Spleen (tissue), 11 donors: ENCODE measurements at regions not wholly inside any gene's neighbourhood (a gene's known extent, or its start where the extent isn't known, plus 50 kb on each side); places are given as distances from the start of the nearest gene placed in this dataset.

Experiments used
- DNase-seq: peaks from one replicate; pipeline ENCODE4 v3.0.0-alpha.2; 2020
- H3K27ac ChIP-seq, 8 donors: fragments of 200-600 bp; sonication (generic) in 7 of 8; 1 replicate in 4 of 8; 2 replicates in 4 of 8; pipeline versions ENCODE4 v1.5.0 to v1.8.0; 2016 to 2021; ENCODE audit warnings: inconsistent platforms in 4 of 8, mild to moderate bottlenecking in 4 of 8, moderate library complexity in 1 of 8
- H3K27me3 ChIP-seq, 7 donors: fragments of 200-600 bp; sonication (generic) in 6 of 7; replicated peaks in 1 of 7; 1 replicate in 4 of 7; 2 replicates in 3 of 7; pipeline versions ENCODE4 v1.5.0 to v1.8.0; 2016 to 2021; ENCODE audit warnings: inconsistent platforms in 3 of 7, mild to moderate bottlenecking in 1 of 7
- H3K36me3 ChIP-seq, 6 donors: fragments of 200-600 bp; sonication (generic) in 5 of 6; 1 replicate in 4 of 6; 2 replicates in 2 of 6; pipeline versions ENCODE4 v1.5.0 to v1.8.0; 2016 to 2021; ENCODE audit warnings: inconsistent platforms in 2 of 6
- H3K4me1 ChIP-seq, 6 donors: fragments of 200-600 bp; sonication (generic) in 5 of 6; 1 replicate in 3 of 6; 2 replicates in 3 of 6; pipeline versions ENCODE4 v1.5.0 to v1.8.0; 2016 to 2021; ENCODE audit warnings: inconsistent platforms in 3 of 6
- H3K4me3 ChIP-seq, 8 donors: fragments of 200-600 bp; sonication (generic) in 7 of 8; 1 replicate in 4 of 8; 2 replicates in 4 of 8; pipeline versions ENCODE4 v1.5.0 to v1.8.0; 2016 to 2021; ENCODE audit warnings: inconsistent platforms in 4 of 8, mild to moderate bottlenecking in 4 of 8, moderate library complexity in 2 of 8
- H3K9me3 ChIP-seq, 8 donors: fragments of 200-600 bp; sonication (generic) in 7 of 8; 1 replicate in 4 of 8; 2 replicates in 4 of 8; pipeline versions ENCODE4 v1.5.0 to v1.8.0; 2016 to 2021; ENCODE audit warnings: inconsistent platforms in 4 of 8
- POLR2A ChIP-seq, 3 donors: fragments of 450-650 bp; IDR thresholded peaks; one replicate each; pipeline ENCODE4 v1.5.1; 2017; ENCODE audit warnings: antibody characterized with exemption in 3 of 3, mild to moderate bottlenecking in 1 of 3
- POLR2AphosphoS5 ChIP-seq, 3 donors: sonication (generic); formaldehyde crosslinking; IDR thresholded peaks; one replicate each; pipeline ENCODE4 v1.5.1; 2017; ENCODE audit warnings: antibody characterized with exemption in 3 of 3
- whole genome bisulfite sequencing, 5 donors: extraction: QIAGEN DNeasy Blood & Tissue Kit in 3 of 5; methylation state at CpG; one replicate each; pipeline versions ENCODE4 v1.1.5 to v1.1.7; 2013 to 2018; 5-methylcytosine and 5-hydroxymethylcytosine counted together
- intact Hi-C: fragments of 100-400 bp; cut with DNase I; formaldehyde crosslinking; loops from one replicate; pipeline ENCODE4 v1.15.0; 2023; ENCODE audit warnings: low total_unique reads
- TF ChIP-seq, protein P1 (sequence below), 11 experiments: fragments of 200-600 bp in 7 of 11; fragments of 450-650 bp in 4 of 11; sonication (generic) in 4 of 11; IDR thresholded peaks in 8 of 11; conservative IDR thresholded peaks in 3 of 11; 1 replicate in 7 of 11; 2 replicates in 4 of 11; pipeline versions ENCODE4 v1.4.0 to v1.8.0; 2016 to 2021; ENCODE audit warnings: antibody characterized with exemption in 11 of 11, inconsistent platforms in 4 of 11, mild to moderate bottlenecking in 1 of 11
- donor health status: healthy with polysubstance abuse.
- donor health status: DM: no; HTN: no; CAD: no; lungs with moderate emphysema.
- donor health status: DM: no; HTN: no; CAD: no.
- donor health status: Bipolar disorder and iron deficiency.
- donor health status: healthy.
- donor health status: DM: no; HTN: no; CAD: no.
- donor health status: DM: yes; HTN: yes; CAD: no.

DNA sequence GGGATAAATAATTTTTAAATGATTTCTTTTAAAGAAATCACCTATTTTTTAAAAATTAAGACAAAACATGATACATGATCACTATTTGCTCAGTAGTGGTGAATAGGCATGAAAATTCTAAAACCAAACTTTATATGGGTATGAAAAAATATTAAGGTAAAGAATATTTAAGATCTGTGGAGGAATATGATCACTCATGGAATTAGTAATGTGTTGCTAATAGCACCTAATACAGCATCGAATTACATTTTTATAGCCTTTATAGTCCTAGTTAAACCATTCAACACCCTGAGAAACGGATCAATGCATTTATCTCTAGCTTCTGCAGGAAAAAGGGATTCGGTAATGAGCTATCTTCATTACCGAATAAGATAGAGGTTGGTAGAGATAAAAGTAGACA, 373.9 kb downstream of the LRRIQ3 start:
- 77 to 85% (median 82%) methylated on average over 4 of the region's 4 CpGs for WGBS, 5 donors
- no peak overlapping the region for H3K4me3 ChIP-seq
- no peaks in the 10 kb centered on the region for H3K27me3 ChIP-seq
- no peak overlapping the region for H3K27ac ChIP-seq
- intact Hi-C loops = no loop called here
- no peaks in the 10 kb centered on the region for H3K9me3 ChIP-seq
- no peaks in the 10 kb centered on the region for H3K4me1 ChIP-seq
- TF ChIP-seq POLR2AphosphoS5 (IDR thresholded peaks at IDR 0.05) (no peak), POLR2A (IDR thresholded peaks at IDR 0.05) (no peak)
- TF ChIP-seq, protein P1, sequence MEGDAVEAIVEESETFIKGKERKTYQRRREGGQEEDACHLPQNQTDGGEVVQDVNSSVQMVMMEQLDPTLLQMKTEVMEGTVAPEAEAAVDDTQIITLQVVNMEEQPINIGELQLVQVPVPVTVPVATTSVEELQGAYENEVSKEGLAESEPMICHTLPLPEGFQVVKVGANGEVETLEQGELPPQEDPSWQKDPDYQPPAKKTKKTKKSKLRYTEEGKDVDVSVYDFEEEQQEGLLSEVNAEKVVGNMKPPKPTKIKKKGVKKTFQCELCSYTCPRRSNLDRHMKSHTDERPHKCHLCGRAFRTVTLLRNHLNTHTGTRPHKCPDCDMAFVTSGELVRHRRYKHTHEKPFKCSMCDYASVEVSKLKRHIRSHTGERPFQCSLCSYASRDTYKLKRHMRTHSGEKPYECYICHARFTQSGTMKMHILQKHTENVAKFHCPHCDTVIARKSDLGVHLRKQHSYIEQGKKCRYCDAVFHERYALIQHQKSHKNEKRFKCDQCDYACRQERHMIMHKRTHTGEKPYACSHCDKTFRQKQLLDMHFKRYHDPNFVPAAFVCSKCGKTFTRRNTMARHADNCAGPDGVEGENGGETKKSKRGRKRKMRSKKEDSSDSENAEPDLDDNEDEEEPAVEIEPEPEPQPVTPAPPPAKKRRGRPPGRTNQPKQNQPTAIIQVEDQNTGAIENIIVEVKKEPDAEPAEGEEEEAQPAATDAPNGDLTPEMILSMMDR (IDR thresholded peaks at IDR 0.05 in 8 of 11, conservative IDR thresholded peaks at IDR 0.05 in 3 of 11) = no peak
- no peaks in the 10 kb centered on the region for H3K36me3 ChIP-seq
- DNase-seq = no peak

- TF ChIP-seq POLR2AphosphoS5 (IDR thresholded peaks at IDR 0.05) (no peak), POLR2A (IDR thresholded peaks at IDR 0.05) (no peak)
- TF ChIP-seq, protein P1 (IDR thresholded peaks at IDR 0.05 in 8 of 11, conservative IDR thresholded peaks at IDR 0.05 in 3 of 11) = no peak
- peaks cover 0 to 9% (median 3%) of the 10 kb centered on the region in 8 donors for H3K9me3 ChIP-seq
- H3K4me1 ChIP-seq = no peaks in the 10 kb centered on the region
- DNase-seq = no peak
- H3K36me3 ChIP-seq = no peaks in the 10 kb centered on the region
- H3K27me3 ChIP-seq = no peaks in the 10 kb centered on the region
- no peak overlapping the region for H3K27ac ChIP-seq
- intact Hi-C loops = no loop called here
- H3K4me3 ChIP-seq = no peak overlapping the region
Measured at GRCh38 chr1:73821520-73821919, 376.5 kb downstream of the LRRIQ3 start.

- H3K27me3 ChIP-seq = no peaks in the 10 kb centered on the region
- no peak overlapping the region for H3K27ac ChIP-seq
- no peaks in the 10 kb centered on the region for H3K36me3 ChIP-seq
- WGBS, 5 donors = 77 to 95% (median 89%) methylated on average over 1 of the region's 1 CpG
- TF ChIP-seq POLR2A (IDR thresholded peaks at IDR 0.05) = no peak
- TF ChIP-seq POLR2AphosphoS5 (IDR thresholded peaks at IDR 0.05) = no peak
- TF ChIP-seq, protein P1 (IDR thresholded peaks at IDR 0.05 in 8 of 11, conservative IDR thresholded peaks at IDR 0.05 in 3 of 11) = no peak
- DNase-seq = no peak
- intact Hi-C loops = no loop called here
- no peak overlapping the region for H3K4me3 ChIP-seq
- H3K4me1 ChIP-seq = no peaks in the 10 kb centered on the region
- H3K9me3 ChIP-seq = peaks cover 0 to 16% (median 9%) of the 10 kb centered on the region in 8 donors
Measured at GRCh38 chr1:73820843-73821242, 377.1 kb downstream of the LRRIQ3 start.

- DNase-seq = no peak
- Histone ChIP-seq H3K36me3 (no peaks in the 10 kb centered on the region), H3K27me3 (no peaks in the 10 kb centered on the region), H3K4me3 (no peak overlapping the region), H3K27ac (no peak overlapping the region), H3K4me1 (no peaks in the 10 kb centered on the region), H3K9me3 (peaks cover 0 to 26% (median 15%) of the 10 kb centered on the region in 8 donors)
- TF ChIP-seq POLR2AphosphoS5 (IDR thresholded peaks at IDR 0.05) = no peak
- no peak for TF ChIP-seq POLR2A (IDR thresholded peaks at IDR 0.05)
- TF ChIP-seq, protein P1 (IDR thresholded peaks at IDR 0.05 in 8 of 11, conservative IDR thresholded peaks at IDR 0.05 in 3 of 11) = no peak
- WGBS, 5 donors = 48 to 65% (median 61%) methylated on average over 2 of the region's 2 CpGs
- intact Hi-C loops = no loop called here
Measured at GRCh38 chr1:73813716-73814115, 384.3 kb downstream of the LRRIQ3 start.
